MV-4-11 (cell line): ENCODE measurements at regions not wholly inside any gene's neighbourhood (a gene's known extent, or its start where the extent isn't known, plus 50 kb on each side); places are given as distances from the start of the nearest gene placed in this dataset.

Source experiments
- DNase-seq: peaks from one replicate; lab custom pipeline; 2025; lab: John Stamatoyannopoulos, UW

- no peak for DNase-seq
These were observed 51.2 kb upstream of the ABCC4 start for GRCh38 chr13:95352486-95352885.

GRCh38 chr13:95354156-95354555 is 52.9 kb upstream of the ABCC4 start:
- DNase-seq: no peak

GRCh38 chr13:95354680-95355487 is 53.6 kb upstream of the ABCC4 start:
- DNase-seq: no peak

GRCh38 chr13:95355494-95355893 is 54.2 kb upstream of the ABCC4 start:
- no peak for DNase-seq

GRCh38 chr13:95356916-95357315 is 55.7 kb upstream of the ABCC4 start:
- DNase-seq: no peak

- DNase-seq: no peak
These were observed 56.6 kb upstream of the ABCC4 start for GRCh38 chr13:95357875-95358274.

GRCh38 chr13:95360052-95360451 is 58.8 kb upstream of the ABCC4 start:
- DNase-seq: no peak

- no peak for DNase-seq
These were observed 59.3 kb upstream of the ABCC4 start for GRCh38 chr13:95360464-95361097.

- DNase-seq: no peak
These were observed 60.4 kb upstream of the ABCC4 start for GRCh38 chr13:95361686-95362085.

- no peak for DNase-seq
These were observed 61.4 kb upstream of the ABCC4 start for GRCh38 chr13:95362666-95363065.

GRCh38 chr13:95367309-95367843 is 66.1 kb upstream of the ABCC4 start:
- DNase-seq: peak; percentile 80

GRCh38 chr13:95368998-95369397 is 67.7 kb upstream of the ABCC4 start:
- DNase-seq: no peak

- DNase-seq: no peak
These were observed 74.5 kb upstream of the ABCC4 start for GRCh38 chr13:95375706-95376105.

- no peak for DNase-seq
These were observed 77.4 kb upstream of the ABCC4 start for GRCh38 chr13:95378603-95379002.

GRCh38 chr13:95380468-95381211 is 79.4 kb upstream of the ABCC4 start:
- DNase-seq: peak; percentile 95

- no peak for DNase-seq
These were observed 79.9 kb upstream of the ABCC4 start for GRCh38 chr13:95381212-95381527.

- DNase-seq: no peak
These were observed 81.2 kb upstream of the ABCC4 start for GRCh38 chr13:95382411-95382810.

GRCh38 chr13:95382916-95383315 is 81.7 kb upstream of the ABCC4 start:
- DNase-seq: no peak

GRCh38 chr13:95385373-95385772 is 84.1 kb upstream of the ABCC4 start:
- no peak for DNase-seq

GRCh38 chr13:95385798-95386197 is 84.5 kb upstream of the ABCC4 start:
- peak; percentile 43 for DNase-seq

GRCh38 chr13:95386370-95386769 is 85.1 kb upstream of the ABCC4 start:
- no peak for DNase-seq

- no peak for DNase-seq
These were observed 86.5 kb upstream of the ABCC4 start for GRCh38 chr13:95387733-95388207.
